TTC549 (cell line): ENCODE measurements at regions not wholly inside any gene's neighbourhood (a gene's known extent, or its start where the extent isn't known, plus 50 kb on each side); places are given as distances from the start of the nearest gene placed in this dataset.

Experiments used
- FAIRE-seq: peaks from 2 replicates; lab custom pipeline; 2012; peaks lifted over from hg19 to GRCh38; lab: Jason Lieb, UNC

DNA sequence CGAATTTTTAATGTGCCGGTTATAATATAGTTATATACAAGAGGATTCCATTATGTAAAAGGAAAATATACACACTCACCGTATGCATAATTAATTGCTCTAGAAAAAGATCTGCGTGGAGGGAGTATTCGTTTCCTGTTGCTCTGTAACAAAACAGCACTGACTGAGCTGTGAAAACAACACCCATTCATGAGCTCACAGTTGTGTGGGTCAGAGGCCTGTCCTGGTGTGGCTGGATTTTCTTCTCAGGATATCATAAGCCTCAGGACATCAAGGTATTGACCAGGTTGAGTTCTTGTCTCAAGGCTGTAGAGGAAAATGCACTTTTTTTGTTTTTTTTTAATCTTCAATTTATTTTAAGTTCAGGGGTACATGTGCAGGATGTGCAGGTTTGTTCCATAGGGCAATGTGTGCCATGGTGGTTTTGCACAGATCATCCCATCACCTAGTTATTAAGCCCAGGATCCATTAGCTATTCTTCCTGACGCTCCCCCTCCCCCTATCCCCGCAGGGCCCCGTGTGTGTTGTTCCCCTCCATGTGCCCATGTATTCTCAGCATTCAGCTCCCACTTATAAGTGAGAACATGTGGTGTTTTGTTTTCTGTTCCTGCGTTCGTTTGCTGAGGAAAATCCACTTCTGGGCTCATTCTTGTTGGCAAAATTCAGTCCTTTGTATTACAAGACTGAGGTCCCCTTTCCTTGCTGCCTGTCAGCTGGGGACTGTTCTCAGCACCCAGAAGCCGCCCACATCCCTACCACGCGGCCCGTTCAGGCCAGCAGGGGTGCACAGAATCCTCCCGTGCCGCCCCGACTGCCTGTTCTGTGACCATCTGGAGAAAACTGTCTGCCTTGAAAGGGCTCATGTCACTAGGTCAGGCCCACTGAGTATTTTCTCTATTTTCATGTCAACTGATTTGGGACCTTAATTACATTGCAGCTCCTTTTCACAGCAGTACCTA is 87.4 kb upstream of the ERRFI1 start:
- no peak for FAIRE-seq

- no peak for FAIRE-seq
Observed at GRCh38 chr1:8112611-8113261, 86.6 kb upstream of the ERRFI1 start.

DNA sequence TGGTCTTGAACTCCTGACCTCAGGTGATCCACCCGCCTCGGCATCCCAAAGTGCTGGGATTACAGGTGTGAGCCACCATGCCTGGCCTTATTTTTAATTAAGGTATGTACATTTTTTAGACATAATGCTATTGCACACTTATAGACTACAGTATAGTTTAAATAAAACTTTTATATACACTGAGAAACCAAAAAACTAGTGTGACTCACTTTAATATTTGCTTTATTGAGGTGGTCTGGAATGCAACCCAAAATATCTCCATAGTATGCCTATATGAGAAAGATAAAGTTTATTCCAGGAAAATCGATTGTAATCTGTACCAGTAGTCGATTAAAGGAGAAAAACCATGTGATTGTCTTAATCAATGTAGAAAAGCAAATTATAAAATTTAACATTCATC is 85.5 kb upstream of the ERRFI1 start:
- no peak for FAIRE-seq

- FAIRE-seq = no peak
Observed at GRCh38 chr1:8109216-8109615, 83.1 kb upstream of the ERRFI1 start.

DNA sequence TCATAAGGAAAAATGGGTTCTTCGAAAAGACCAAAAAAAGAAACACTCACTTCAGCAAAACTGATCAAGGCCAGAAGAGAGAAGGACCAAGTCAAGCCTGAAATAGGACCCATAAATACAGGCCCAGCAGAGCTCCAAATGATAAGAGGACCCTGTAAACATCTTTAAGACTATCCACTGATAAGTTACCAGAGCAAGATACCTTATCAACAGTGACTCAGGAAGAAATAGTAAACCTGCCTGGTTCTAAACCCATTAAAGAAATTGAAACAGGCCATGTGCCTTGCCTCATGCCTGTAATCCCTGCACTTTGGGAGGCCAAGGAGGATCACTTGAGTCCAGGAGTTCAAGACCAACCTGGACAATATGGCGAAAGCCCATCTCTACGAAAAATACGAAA is 81.8 kb upstream of the ERRFI1 start:
- no peak for FAIRE-seq

DNA sequence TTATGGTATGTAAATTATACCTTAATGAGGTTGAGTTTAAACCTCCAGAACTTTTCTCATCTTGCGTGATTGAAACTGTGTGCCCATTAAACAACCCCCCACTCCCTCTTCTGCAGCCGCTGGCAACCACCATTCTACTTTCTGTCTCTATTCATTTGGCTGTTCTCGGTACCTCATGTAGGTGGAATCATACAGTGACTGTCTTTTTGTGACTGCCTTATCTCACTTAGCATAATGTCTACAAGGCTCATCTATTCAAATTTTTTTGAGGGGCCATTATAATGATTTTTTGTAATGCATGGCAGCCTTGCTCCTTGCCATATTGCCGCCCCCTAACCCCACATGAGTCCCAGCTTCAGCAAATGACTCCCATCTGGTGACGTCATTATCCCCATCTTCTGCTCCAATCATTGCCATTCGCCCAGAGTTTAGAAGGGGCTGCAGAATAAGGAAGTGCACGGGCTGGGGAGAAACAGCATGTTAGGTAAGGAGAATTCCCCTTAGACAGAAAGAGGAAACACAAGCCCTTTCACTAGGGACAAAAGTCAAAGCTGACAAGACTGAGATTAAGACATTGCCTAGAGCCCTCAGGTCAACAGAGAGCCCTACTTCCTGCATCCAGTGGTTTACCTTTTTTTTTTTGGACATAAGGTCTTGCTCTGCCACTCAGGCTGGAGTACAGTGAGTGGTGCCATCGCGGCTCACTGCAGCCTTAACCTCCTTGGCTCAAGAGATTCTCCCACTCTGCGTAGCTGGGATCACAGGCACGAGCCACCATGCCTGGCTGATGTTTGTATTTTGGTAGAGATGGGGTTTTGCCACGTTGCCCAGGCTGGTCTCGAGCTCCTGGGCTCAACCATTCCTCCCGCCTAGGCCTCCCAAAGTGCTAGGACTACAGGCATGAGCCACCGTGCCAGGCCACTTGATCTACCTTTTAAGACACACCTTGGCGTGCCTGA is 78.4 kb upstream of the ERRFI1 start:
- FAIRE-seq = no peak

DNA sequence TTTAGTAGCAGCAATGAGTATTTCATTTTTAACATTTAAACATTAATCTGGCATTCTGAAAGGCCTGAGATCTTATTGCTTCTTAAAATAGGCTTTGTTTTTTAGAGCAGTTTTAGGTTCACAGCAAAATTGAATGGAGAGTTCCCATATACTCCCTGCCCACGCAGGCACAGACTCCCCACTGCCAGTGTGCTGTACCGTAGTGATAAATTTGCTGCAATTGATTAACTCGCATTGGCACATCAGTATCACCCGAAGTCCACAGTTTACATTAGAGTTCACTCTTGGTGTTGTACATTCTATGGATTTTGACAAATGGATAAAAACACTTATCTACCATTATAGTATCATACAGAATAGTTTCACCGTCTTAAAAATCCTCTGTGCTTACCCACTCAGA is 71.8 kb upstream of the ERRFI1 start:
- FAIRE-seq = no peak

DNA sequence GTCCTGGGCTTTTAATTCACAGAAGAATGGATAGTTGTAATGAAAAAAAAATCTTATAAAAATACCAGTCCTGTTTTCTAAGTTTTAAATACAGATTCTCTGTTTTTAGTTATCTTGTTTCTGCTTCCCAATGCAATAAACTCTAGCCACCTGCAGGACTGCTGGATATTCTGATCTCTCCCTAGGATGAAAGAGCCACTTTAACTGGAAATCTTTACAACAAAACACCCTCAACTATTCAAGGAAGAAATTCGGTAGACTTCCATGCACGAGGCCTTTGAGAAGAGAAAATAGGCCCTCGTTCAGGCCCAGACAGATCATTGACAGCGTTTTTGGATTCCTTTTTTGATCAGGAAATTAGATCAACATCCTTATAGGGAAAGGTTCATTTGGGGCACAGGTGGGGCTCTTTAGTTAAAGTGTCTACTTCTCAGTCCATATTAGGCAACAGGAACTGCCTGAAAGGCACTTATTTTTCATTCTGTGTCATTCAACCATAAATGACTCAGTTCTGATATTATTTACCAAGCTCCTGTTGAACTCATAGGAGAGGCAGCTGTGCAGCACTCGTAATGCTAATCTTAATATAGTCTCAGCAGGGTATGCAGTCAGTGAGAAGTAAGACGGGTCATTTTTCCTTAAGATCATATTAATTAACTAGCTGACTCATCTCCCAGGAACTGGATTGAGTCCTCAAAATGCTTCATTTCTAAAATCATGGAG is 71.1 kb upstream of the ERRFI1 start:
- FAIRE-seq = no peak

DNA sequence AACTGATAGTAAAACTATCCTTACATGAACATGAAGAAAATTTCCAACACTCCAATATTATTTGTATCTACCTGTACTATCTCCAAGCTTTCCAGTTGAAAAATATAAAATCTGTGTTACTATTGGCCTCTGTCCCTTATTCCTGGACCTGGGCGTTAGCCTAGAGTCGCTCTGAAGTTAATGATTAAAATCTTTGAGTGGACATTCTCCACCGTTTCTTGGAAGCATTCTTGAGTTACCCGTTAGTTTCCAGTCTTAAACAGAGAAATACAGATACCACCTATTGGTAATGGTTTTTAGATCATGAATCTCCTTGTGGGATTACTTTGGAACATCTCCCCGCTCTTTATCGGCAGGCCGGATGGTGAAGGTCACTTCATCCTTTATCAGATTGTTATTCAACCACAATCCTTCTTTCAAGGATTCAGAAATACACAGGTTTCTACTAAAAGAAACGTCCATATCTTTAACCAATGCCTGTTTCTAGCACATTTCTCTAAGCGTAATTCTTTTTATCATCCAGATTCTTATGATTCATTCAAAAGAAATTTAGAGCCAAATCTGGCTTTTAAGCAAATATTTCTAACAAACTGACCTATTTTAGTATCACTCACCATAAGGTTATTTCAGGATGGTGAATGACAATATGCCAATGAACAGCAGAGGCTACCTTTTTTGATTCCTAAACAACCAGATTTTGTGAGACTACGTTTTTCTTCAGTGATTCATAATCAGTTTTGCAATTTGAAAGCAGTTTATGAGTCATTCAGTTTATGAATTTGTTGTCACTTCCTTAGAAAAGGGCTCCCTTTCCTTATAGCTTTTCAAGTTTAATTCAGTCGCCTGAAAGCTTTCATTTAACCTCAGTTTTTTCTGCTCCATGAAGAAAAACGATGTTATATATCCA is 70.2 kb upstream of the ERRFI1 start:
- peak; percentile 94 for FAIRE-seq

GRCh38 chr1:8095584-8095983 is 69.5 kb upstream of the ERRFI1 start:
- FAIRE-seq = no peak

DNA sequence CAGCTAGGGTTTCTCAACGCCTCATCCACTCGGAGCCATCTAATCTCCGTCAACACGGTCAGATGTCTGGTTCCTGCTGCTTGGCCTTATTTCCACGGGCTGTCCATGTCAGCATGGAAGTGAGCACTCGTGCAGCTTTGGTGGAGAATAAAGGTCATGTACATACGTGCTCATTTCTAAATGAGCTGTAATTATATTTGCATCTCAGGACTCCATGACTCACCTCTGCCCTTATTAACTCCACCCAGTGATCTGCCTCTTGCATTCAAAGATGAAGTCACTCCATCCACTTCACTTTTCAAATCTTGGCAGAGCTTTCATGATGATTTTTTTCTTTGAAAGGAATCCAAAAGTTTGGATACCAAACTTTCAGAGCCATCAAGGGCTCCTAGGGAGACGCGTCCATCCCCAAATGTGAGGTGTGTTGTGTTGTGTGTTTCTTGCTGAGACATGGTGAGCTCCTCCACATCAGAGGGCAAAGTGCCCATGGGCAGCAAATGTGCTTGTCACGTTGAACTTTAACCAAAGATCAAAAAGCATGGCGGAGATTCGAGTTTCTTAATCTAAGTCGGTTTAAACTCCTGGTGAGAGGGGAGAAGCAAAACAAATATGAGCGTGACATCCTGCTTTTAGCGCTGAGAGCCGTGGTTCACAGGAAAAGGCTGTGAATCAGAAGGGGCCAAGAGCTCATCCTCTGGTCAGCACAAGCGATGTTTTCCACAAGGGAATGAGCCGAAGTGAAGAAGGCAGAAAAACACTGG is 68.6 kb upstream of the ERRFI1 start:
- no peak for FAIRE-seq

DNA sequence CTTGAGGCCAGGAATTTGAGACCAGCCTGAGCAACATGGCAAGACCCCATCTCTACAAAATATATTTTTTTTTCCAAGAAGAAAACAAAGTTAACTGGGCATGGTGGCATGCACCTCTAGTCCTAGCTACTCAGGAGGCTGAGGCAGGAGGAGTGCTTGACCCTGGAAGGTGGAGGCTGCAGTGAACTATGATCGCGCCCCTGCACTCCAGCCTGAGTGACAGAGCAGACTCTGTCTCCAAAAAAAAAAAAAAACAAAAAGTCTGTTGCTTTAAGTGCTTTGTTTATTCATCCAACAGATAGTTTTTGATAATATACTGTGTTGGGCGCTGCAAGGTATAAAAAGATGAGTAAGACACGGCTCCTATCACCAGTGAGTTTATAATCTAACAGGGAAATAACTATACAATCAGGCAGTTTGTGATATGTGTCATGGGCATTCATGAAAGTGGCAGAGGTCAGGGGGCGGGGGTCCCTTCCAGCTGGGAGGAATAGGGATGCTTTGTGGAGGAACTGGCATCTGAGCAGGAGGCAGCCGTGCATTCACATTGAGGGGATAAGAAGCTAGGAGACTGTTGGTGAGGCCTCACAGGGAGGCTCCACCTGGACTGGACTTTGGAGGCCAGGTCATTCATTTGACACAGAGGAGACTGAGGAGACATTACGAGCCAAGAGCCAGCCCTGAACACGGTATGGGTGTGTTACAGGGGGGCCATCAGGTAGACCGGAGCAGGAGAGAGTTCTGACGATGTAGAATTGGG is 67.3 kb upstream of the ERRFI1 start:
- no peak for FAIRE-seq

DNA sequence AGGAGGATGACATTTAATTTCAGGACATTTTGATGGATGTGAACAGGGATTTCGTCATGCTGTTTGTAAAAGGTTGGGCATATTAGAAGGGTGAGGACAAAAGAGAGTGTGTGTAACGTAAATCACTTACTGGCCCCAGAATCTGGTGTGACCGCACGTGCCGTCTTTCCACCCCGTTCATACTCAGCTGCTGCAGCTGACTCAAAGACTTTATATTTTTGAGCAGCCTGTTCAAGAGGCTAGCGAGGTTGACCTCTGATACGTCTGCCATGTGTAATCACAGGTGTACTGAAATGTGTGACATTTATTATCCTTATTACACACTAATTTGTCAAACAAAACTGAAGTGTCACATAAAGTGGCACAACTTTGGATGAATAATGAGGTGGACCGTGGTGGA is 66.5 kb upstream of the ERRFI1 start:
- no peak for FAIRE-seq

DNA sequence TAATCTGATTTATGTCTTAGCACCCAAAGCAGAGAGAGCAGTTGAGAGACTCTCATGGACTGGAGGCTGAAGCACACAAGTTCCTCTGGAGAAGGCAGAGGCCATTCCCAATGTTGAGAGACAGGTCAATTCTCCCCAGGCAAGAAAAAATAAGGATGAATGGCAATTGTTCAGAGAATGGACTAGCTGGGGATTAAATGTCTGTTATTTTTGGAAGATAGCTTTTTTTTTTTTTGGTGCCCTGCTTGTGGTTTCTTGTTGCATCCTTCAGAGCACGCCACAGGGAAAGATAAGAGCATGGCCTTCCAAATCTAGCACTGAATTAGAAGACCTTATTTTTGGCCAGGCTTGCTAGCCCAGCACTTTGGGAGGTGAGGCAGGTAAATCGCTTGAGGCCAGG is 65.6 kb upstream of the ERRFI1 start:
- FAIRE-seq = no peak

DNA sequence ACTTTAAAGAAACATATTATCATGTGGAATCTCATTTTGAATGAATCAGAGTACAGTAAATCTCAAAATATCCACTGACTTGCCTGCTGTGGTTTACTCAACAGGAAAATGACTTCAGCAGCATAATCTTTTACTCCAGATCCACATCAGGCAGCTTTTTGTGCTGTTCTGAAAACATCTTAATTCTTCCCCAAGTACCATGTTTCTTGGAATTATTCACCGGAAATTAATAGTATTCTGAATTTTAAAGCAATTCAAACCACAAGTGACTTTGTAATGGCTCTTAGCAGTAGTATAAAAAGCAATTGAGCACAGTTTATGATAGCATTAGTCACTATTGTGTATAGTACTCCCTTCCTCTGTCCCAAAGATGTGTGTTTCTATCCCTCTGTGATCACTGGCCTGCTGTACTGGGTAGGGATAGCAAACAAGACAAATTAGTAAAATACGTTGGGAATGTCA is 64.2 kb upstream of the ERRFI1 start:
- FAIRE-seq = no peak

DNA sequence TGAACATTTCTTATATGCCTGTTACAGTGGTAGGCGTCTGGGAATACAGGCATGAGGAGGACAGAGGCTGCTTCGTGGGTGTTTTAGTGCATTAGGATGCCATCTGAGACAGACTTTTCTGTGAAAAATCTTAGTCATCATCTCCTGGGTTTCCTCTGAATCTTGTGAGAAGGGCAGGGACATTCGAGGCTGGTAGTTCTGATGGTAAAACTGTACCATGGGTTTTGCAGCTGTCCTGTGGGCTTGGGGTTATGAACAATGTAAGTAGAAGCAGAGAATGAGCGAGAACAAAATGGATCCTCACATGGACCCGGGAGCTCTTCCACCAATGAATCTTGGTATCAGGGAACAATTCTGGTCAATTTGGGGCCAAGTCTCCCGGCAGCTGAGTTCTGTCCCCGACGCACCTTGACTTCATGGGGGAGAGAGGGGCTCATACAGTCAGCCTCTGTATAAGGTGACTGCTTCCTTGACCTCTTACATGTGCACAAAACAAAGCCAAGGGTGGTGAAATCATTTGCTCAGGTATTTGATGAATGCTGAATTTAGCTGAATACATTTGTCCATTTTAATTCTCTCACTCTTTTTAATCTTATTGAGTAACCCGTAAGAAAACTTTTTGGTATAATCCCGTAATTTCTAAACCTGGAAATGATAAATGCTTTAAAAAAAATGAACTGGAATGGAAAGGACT is 63.6 kb upstream of the ERRFI1 start:
- no peak for FAIRE-seq

DNA sequence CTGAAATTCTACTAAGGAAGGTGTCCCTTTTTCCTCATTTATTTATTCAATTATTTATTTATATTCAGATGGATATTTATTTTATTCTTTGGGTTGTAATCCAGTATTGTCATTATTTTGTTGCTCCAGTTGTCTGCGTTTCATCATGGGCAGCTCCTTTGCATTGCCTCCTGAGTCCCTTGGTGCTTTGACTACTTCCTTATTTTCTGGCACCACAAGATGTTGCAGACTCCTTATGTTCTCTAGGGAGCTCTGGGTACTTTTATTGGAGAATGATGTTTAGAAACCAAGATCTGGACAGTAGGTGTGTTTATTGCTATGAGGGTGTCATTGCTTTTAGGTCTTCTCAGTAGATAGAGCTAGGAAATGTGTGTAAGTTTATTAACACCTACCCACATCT is 59.9 kb upstream of the ERRFI1 start:
- FAIRE-seq = no peak

- no peak for FAIRE-seq
Observed at GRCh38 chr1:8084913-8085312, 58.8 kb upstream of the ERRFI1 start.
